HEK293 (cell line): ENCODE measurements at regions not wholly inside any gene's neighbourhood (a gene's known extent, or its start where the extent isn't known, plus 50 kb on each side); places are given as distances from the start of the nearest gene placed in this dataset.

Experiments used
- CTCF ChIP-seq: fragments of 450-650 bp; formaldehyde crosslinking; IDR thresholded peaks from 2 replicates; pipeline ENCODE4 v1.5.1; 2016; ENCODE audit warnings: missing biosample characterization, missing genetic modification characterization
- GLIS1 ChIP-seq: fragments of 450-650 bp; formaldehyde crosslinking; IDR thresholded peaks from 2 replicates; pipeline ENCODE4 v1.5.1; 2016; ENCODE audit warnings: missing biosample characterization, missing genetic modification characterization
- SP2 ChIP-seq: fragments of 450-650 bp; formaldehyde crosslinking; IDR thresholded peaks from 2 replicates; pipeline ENCODE4 v1.5.1; 2016; ENCODE audit warnings: missing biosample characterization, missing genetic modification characterization
- YY1 ChIP-seq: fragments of 450-650 bp; formaldehyde crosslinking; IDR thresholded peaks from 2 replicates; pipeline ENCODE4 v1.5.1; 2018; ENCODE audit warnings: missing biosample characterization, missing genetic modification characterization
- ZBTB20 ChIP-seq: fragments of 450-650 bp; formaldehyde crosslinking; IDR thresholded peaks from 2 replicates; pipeline ENCODE4 v1.5.1; 2016; ENCODE audit warnings: missing biosample characterization, missing genetic modification characterization
- ZFP3 ChIP-seq: fragments of 450-650 bp; formaldehyde crosslinking; IDR thresholded peaks from 2 replicates; pipeline ENCODE4 v1.5.1; 2016; ENCODE audit warnings: low read depth, missing biosample characterization, missing genetic modification characterization
- ZNF16 ChIP-seq: fragments of 450-650 bp; formaldehyde crosslinking; IDR thresholded peaks from 2 replicates; pipeline ENCODE4 v1.5.1; 2016; ENCODE audit warnings: low read depth, missing biosample characterization, missing genetic modification characterization
- ZNF248 ChIP-seq: fragments of 450-650 bp; formaldehyde crosslinking; IDR thresholded peaks from 2 replicates; pipeline ENCODE4 v1.5.1; 2017; ENCODE audit warnings: missing biosample characterization, missing genetic modification characterization
- ZNF335 ChIP-seq: fragments of 450-650 bp; formaldehyde crosslinking; conservative IDR thresholded peaks from 2 replicates; pipeline ENCODE4 v1.5.1; 2016; ENCODE audit warnings: missing biosample characterization, missing genetic modification characterization
- ZNF549 ChIP-seq: fragments of 450-650 bp; IDR thresholded peaks from 2 replicates; pipeline ENCODE4 v1.5.1; 2018; ENCODE audit warnings: missing biosample characterization, missing genetic modification characterization, mild to moderate bottlenecking, inconsistent platforms, moderate library complexity
- ZNF558 ChIP-seq: fragments of 450-650 bp; formaldehyde crosslinking; IDR thresholded peaks from 2 replicates; pipeline ENCODE4 v1.5.1; 2016; ENCODE audit warnings: missing biosample characterization, missing genetic modification characterization

- TF ChIP-seq YY1 (no peak), SP2 (no peak), ZNF558 (tag by site-specific recombination) (no peak), ZNF16 (tag by site-specific recombination) (no peak), ZFP3 (tag by site-specific recombination) (no peak), GLIS1 (no peak), ZNF335 (tag by site-specific recombination) (no peak), CTCF (tag by site-specific recombination) (no peak), ZBTB20 (tag by site-specific recombination) (no peak), ZNF549 (tag by site-specific recombination) (no peak), ZNF248 (tag by site-specific recombination) (no peak)
These were observed 328.0 kb downstream of the UACA start for GRCh38 chr15:70435369-70435768.
